GM18499 (cell line): ENCODE measurements at regions not wholly inside any gene's neighbourhood (a gene's known extent, or its start where the extent isn't known, plus 50 kb on each side); places are given as distances from the start of the nearest gene placed in this dataset.
"Not testable (repeated sequence)": the region's sequence is repeated elsewhere in the genome, so short reads cannot be mapped to it uniquely, and the experiment has no call there.

Experiments
- ATAC-seq: cut with Tn5 transposase; IDR thresholded peaks from one replicate; pipeline ENCODE4 v1.9.1; 2021; ENCODE audit warnings: moderate number of reproducible peaks; ENCODE audit not compliant: insufficient read depth, unreplicated experiment

DNA sequence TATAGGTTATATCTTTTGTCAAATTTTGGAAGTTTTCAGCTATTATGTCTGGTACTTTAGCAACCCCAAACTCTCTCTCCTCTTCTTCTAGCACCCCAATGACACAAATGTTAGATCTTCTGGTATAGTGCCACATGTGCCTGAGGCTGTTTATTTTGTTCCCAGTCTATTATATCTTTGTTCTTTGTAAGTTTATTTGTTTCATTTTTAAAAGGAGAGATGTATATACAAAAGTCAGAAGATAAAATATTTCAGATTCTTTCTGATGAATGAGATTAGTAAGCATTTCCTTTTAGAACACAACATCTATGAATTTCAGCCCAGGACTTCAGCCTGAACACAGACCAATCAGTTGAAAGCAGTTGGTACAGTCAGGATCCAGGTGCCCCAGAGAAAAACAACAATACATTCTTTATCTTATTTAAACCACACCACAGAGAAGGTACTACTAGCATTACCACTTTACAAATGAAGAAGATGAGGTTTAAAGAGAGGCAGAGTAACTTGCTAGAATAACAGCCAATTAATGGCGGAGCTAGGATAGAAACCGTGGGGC is 114.1 kb upstream of the BTG1 start:
- no peak for ATAC-seq

DNA sequence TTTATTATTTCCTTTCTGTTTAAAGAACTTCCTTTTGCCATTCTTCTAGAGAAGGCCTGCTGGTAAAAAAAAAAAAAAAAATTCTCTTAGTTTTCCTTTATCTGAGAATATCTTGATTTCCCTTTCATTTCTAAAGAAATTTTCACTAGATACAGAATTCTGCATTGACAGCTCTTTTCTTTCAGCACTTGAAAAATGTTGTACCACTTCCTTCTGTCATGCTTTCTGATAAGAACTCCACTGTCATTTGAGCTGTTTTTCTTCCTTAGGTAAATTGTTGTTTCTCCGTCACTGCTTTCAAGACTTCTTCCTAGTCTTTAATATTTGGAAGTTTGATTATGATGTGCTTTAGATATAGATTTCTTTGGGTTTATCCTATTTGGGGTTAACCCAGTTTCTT is 113.6 kb upstream of the BTG1 start:
- ATAC-seq = no peak

DNA sequence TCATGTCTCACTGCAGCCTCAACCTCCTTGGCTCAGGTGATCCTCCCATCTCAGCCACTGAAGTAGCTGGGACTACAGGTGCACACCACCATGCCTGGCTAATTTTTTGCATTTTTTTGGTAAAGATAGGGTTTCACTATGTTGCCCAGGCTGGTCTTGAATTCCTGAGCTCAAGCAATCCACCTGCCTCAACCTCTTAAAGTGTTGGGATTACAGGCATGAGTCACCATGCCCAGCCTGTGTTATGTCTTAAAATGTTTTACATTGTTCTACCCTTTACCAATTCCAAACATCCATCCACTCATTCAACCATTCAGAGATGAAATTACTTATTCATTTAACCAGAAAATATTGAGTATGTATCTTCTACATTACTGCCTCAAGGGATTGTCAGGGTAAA is 111.6 kb upstream of the BTG1 start:
- ATAC-seq = no peak

DNA sequence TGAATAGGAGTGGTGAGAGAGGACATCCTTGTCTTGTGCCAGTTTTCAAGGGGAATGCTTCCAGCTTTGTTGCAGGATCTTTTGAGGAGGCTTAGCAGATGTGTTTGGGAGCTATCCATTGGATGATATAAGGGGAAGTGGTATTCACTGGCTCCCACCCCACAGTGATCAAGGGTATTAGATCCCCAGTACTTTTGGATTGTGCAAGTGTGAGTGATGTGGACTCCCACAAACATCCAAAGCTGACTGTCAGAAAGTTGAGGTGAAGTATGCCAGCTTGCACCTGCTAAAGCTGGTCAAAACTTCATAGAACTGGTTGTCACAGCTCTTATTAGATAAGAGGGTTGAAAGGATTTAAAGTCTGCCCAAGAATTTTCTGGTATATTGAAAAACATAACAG is 110.1 kb upstream of the BTG1 start:
- no peak for ATAC-seq

DNA sequence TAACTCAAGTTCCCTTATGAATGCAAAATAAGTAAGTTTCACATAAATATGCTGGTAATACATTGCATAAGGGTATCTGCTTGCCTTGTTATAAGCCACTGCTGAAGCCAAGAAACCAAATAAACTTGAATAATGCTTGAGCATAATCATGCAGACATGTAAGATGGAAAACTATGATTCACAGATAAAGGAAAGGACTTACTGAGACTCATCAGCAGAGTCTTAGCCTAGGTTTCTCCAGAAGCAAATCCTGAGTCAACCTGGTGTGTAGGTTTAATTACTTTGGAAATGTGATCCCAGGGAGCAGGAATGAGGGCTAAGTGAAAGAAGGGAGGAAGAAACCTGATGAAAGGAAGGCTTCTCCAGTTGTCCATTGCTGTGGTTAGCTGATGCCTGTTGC is 107.7 kb upstream of the BTG1 start:
- no peak for ATAC-seq

DNA sequence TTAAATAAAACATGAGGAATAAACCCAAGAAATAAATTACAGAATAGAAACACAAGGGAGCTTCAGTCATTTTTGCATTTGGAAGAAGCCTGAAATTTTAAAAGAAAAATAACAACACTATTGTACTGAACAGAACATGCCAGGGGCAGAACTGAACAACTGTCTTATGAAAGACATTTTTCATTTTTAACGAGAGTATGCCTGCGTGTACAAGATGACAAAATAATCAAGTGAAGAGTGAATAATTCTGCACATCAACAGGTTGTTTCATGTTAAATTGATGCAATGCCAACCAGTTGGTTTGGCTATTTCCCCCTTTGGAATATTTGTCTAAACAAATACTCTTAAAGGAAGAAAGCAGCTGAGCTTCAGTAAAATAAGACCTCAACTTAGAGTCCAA is 103.3 kb upstream of the BTG1 start:
- no peak for ATAC-seq

DNA sequence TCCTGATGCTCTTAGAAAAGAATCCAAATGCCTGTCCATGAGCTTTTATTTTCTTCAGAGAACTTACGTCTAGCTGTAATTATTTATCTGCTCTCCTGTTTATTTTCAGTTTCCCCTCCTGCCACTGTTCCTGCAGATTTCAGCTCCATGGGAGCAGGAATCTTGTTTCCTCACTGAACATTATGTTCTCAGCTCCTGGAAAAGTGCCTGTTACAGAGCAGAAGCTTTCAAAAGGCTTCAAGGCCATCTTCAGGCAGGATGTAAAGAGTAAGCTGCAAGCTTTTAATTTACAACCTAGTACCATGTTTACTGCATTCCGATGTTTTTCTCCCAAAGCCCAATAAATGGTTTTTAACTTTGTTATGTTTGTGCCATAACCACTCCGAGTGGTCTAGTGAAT is 98.4 kb upstream of the BTG1 start:
- no peak for ATAC-seq

DNA sequence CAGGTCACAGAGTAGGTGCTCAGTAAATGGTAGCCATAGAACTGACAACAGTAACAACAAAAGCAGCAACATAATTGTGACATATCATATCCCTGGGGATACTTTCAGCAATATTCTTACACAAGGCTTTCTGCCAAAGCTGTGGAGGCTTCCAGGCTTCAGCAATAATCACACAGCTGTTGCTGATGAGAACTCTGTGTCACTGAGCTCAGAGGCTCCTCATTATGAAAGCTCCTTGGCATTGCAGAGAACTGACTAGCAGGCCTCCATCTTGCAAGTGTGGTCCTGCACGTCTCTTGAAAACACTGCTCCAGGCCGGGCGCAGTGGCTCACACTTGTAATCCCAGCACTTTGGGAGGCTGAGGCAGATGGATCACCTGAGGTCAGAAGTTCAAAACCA is 97.3 kb upstream of the BTG1 start:
- ATAC-seq = no peak

DNA sequence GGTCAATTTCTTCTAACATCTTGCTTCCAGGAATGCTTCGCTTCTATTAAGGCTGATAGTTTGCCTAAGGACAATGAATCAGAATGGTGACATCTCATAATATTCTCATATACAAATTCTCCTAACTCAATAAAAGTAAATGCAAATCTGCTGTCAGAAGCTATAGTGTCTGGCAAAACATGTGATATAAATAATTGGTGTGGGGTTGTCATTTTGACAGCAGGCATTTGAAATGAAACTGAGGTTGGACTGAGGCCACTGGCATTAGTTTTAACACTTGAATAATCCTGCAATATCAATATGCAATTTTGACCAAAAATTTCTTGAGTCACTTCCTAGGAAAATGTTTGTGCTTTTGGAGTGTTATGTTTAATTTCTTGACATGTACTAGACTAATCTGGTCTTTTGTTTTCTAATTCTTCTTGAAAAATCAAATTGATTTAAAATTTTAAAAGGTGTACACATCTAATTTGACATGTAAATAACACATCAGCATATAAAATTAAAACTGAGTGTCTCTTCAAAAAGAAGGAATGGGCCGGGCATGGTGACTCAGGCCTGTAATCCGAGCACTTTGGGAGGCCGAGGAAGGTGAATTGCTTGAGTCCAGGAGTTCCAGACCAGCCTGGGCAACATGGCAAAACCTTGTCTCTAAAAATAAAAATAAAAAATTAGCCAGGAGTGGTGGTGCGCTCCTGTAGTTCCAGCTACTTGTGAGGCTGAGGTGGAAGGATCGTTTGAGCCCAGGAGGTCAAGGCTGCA is 92.3 kb upstream of the BTG1 start:
- ATAC-seq = no peak

DNA sequence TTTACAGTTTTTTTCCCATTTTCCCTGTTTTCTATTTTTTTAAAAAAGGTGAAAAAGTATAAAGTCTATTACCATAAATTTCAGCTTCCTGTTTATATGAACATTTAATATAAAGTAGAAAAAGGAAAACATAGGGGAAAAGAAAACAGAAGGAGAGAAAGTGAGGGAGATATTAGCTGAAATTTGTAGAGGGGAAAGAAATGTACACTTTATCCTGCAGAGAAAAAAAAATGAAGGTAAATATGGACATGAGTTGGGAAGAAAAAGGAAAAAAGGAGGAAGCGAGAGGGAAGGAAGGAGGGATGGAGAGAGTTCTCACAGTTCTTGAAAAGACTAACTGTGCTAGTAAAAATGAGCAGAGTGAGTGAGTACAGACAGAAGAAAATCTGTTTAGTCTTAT is 91.6 kb upstream of the BTG1 start:
- no peak for ATAC-seq

DNA sequence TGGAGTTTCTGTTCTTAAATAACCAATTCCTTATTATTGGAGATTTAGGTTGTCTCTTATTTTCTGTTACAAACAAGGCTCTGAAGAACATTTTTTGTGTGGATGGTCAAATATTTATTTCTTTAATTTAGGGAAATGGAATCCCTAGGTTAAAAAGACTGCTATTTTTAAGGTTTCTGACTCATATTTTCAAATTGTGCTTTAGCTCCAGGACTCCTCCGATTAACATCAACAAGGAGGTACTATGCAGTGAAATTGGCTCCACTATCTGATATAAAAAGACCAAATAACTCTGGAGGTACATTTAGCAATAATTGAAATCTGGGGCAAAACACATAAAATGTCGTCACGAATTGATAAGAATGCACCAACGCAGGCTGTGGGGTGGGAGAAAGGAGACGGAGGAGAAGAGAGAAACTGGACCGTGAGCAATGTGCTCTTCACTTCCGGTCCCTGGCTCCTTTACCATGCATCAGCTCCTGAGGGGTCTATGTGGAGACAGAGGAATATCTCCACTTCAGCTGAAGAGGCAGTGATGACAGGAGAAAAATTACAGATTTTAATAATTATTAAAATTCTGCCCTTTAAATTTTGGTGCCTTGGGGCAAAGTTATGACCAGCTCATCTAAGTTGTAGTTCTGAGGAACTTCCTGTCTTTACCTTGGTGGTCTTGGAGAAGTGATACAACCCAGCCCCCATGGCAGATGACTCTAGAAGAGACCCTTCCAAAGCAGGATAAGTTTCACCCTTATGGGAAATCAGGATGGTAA is 90.2 kb upstream of the BTG1 start:
- no peak for ATAC-seq

DNA sequence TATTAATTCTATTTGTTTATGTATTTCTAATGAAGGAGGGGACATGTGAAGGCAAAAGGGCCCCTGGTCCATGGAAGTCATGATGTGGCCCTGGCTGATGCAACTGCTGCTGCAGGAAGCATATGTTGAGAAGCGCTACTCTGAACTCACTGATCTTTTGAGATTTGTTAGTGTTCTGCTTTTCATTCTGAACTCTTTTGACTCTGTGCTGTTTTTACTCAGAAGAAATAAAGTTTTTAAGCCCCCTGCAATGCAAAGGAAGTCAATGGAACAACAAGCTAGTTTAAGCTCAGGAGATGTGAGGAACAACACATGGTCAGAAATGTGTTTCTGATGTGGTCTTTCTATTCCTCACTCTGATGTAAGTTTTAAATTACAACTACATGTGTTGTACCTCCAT is 88.9 kb upstream of the BTG1 start:
- no peak for ATAC-seq

DNA sequence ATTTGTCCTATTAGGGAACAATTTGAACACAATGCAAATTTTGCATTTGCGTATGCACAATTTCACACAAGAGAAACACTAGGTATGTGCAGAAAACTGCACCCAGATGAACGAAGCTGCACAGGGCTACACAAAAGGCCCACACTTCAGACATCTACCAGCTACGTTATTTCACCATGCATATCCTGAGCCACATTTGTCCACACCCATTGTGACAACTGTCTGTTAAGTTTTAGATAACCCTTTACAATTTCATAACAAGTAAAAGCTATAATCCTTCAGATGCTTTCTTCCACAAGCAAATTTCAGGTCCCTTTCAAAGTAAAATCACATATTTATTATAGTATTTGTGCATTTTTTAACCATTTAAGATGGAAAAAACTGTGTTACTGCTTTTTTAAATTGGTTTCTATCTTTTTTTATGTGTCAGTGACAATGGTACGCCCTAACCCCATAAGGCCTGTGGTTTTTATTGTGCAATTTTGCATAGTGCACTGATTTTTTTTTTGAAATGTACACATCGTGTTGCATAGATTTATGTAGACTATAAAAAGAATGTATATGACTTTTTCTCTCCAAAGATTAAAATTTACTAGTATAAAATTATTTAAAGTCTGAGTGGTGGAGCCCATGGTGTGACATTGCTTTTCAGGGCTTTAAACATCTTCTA is 87.8 kb upstream of the BTG1 start:
- ATAC-seq = no peak

DNA sequence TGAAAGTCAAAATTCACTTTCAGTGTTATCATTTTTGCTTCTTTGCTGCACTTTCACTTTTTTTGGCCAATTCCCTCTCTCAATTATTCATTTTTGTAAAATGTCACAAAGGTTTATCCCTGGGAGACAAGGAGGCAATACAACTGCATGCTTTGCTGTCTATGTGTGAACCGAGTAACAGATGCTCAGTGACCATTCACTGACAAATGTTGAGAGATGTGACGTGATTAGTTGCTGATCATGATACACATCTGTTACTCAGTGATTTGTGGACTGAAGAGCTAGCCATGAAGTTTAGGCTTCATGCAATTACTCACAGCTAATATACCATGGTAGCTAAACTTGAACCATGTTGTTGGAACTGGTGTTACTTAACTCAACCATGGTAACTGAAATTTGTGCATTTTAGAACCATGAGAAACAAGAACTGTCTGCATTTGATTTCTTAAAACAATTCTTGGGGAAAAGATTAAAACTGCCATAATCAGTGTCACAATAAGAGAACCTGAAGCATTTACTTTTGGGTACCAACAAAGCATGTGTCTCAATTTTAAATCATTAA is 86.8 kb upstream of the BTG1 start:
- ATAC-seq = not testable (repeated sequence)

DNA sequence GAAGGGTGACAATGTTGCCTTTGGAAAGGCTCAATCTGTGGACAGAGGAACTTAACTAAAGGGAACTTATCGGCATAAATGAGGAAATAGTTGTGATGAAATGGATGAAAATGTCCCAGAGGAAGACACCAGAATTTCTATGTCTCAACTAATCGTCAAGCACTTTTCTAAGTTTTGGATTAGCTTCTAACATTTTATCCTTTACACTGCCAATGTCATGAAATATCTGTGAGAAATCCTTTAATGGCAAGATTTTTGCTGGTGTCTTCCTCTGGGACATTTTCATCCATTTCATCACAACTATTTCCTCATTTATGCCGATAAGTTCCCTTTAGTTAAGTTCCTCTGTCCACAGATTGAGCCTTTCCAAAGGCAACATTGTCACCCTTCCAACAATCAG is 86.3 kb upstream of the BTG1 start:
- not testable (repeated sequence) for ATAC-seq

DNA sequence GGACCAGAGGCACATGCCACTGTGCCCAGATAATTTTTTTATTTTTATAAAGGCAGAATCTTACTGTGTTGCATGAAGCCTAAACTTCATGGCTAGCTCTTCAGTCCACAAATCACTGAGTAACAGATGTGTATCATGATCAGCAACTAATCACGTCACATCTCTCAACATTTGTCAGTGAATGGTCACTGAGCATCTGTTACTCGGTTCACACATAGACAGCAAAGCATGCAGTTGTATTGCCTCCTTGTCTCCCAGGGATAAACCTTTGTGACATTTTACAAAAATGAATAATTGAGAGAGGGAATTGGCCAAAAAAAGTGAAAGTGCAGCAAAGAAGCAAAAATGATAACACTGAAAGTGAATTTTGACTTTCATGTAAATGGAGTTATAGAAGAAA is 85.9 kb upstream of the BTG1 start:
- not testable (repeated sequence) for ATAC-seq

DNA sequence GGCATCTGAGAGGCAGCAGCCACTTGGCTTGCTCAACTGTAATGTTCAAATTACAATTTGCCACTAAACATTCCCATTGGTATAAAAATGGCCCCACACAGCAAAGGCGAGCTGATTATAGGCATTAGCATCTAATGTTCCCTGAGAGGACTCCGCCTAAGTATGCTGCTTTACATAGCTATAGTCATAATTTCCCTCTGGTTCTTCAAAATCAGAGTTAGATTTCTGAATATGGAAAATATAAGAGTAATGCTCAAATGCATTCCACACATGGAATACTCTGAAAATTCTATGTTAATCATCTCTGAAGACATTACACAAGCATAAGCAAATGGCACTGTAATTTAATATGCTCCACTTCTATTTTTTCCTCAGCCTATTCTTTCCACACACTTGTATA is 83.7 kb upstream of the BTG1 start:
- no peak for ATAC-seq

DNA sequence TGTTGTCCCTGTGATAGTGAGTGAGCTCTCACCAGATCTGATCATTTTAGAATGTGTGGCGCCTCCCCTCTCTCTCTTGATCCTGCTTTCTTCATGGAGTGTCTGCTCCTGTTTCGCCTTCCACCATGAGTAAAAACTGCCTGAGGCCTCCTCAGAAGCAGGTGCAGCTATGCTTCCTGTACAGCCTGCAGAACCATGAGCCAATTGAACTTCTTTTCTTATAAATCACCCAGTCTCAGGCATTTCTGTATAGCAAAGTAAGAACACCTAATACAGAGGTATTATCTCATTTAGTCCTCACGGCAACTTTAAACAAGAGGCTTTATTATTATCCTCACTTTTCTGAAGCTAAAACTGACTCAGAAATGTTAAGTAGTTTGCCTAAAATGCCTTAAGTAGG is 81.3 kb upstream of the BTG1 start:
- no peak for ATAC-seq

DNA sequence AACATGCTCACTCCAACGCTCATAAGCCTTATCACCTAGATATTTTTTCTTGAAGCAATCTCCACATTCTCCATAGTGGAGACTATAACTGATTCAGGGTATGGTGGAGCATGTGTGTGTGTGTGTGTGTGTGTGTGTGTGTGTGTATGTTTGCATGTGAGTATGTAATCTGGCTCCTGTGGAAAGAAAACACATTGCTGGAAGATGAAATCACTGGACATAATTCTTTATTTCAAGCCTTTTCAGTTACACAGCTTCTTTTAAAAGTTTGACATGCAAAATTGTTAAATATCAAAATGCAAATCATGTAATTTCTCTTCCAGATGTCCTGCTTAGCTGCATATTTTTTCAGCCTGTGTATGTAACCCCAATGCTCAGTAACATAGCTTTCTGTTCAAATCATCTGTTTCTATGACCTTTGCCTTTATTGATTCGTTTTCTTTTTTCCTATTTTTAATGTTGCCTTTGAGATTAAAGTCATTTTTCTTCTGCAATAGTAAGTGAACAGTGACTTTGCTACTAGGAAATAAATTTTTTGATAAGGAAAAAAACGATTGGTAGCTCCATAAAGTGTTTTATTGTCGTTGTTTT is 80.5 kb upstream of the BTG1 start:
- no peak for ATAC-seq

DNA sequence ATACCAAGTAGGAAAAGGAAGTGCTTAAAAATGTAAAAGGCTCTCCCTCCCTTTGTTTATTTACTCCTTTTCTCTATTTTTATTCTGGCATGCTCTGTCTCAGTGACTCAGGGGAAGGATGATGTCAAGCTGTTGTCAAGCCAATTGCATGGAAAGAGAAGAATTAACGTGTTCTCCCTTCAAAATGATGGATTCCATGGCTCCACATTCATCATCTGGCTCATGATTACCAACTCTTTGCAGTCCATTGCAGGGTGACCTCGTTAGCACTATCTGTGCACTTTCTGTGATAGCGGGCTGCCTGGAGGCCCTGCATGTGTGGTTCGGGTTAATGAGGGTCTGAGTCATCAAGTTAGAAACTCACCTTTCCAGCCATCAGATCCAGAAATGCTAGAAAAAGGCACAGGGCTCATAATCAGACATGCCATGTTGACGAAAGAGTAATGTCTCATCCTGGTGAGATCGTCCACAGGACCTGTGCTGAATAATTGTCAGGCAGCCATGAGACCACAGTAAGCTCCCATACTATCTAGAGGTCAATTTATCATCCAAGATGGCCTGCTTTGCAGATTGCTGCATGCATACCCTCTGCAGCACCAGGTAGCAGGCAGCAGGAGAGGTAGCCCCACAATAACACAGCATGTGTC is 79.2 kb upstream of the BTG1 start:
- no peak for ATAC-seq
